ENCODE measurements at regions not wholly inside any gene's neighbourhood (a gene's known extent, or its start where the extent isn't known, plus 50 kb on each side); places are given as distances from the start of the nearest gene placed in this dataset.

DNA sequence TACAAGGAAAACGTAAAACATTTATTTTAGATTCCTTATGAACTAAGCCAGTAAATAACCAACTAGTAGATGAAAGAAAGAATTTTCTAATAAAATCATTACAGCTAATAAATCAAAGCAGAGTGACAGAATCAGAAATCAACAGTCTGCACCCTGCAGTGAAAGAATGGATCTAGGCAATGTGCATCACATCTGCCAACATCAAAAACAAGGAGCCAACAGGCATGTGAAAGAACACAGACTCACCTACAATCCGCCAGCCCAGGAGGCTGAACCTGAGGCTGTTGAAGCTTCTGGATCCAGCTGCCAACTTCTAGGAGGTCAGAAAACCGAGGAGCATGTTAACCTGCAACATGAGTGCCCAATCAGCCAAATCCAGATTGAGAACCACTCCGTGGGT is 196.3 kb downstream of the SETD4 start:
- DNase-seq (no peak), ATAC-seq (no peak)
- intact Hi-C loops (cut with DNase I): no loop called here
- 66% methylated on average over 3 of the region's 4 CpGs for WGBS (ENCODE audit: insufficient coverage, low coverage, low lambda C conversion rate, missing lambda C conversion rate)
- Histone ChIP-seq H3K27ac (no peak overlapping the region), H3K27me3 (no peaks in the 10 kb centered on the region), H3K4me1 (no peaks in the 10 kb centered on the region), H3K36me3 (no peaks in the 10 kb centered on the region), H3K4me3 (no peak overlapping the region), H3K9me3 (peaks cover 0 to 3% (median 0%) of the 10 kb centered on the region in 4 donors)
- TF ChIP-seq, protein P1, sequence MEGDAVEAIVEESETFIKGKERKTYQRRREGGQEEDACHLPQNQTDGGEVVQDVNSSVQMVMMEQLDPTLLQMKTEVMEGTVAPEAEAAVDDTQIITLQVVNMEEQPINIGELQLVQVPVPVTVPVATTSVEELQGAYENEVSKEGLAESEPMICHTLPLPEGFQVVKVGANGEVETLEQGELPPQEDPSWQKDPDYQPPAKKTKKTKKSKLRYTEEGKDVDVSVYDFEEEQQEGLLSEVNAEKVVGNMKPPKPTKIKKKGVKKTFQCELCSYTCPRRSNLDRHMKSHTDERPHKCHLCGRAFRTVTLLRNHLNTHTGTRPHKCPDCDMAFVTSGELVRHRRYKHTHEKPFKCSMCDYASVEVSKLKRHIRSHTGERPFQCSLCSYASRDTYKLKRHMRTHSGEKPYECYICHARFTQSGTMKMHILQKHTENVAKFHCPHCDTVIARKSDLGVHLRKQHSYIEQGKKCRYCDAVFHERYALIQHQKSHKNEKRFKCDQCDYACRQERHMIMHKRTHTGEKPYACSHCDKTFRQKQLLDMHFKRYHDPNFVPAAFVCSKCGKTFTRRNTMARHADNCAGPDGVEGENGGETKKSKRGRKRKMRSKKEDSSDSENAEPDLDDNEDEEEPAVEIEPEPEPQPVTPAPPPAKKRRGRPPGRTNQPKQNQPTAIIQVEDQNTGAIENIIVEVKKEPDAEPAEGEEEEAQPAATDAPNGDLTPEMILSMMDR (IDR thresholded peaks at IDR 0.05): no peak
- TF ChIP-seq POLR2A (IDR thresholded peaks at IDR 0.05): no peak

DNA sequence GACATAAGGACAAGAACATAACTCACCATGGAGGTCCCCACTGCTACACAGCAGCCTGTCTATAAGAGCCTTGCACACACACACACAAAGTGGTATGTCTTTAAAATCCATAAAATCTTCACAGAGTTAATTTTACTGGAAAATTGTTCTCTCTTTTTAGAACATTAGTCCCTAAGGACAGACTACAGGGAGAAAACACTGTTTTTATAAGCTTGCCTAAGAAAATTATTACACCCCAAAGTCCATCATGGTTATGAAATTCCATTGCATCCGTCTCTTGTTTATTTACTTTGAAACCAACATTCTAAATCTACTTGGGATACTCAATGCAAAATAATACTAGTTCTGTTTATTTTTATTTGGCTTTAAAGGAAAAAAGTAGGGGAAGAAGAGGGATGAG is 197.4 kb downstream of the SETD4 start:
- ATAC-seq: no peak
- Histone ChIP-seq H3K27me3 (no peaks in the 10 kb centered on the region), H3K27ac (no peak overlapping the region), H3K9me3 (no peaks in the 10 kb centered on the region), H3K36me3 (no peaks in the 10 kb centered on the region), H3K4me3 (no peak overlapping the region), H3K4me1 (no peaks in the 10 kb centered on the region)
- intact Hi-C loops (cut with DNase I): no loop called here
- 23% methylated on average over 1 of the region's 1 CpG for WGBS (ENCODE audit: insufficient coverage, low coverage, low lambda C conversion rate, missing lambda C conversion rate)
- DNase-seq: no peak
- TF ChIP-seq POLR2A (IDR thresholded peaks at IDR 0.05): no peak
- TF ChIP-seq, protein P1 (IDR thresholded peaks at IDR 0.05): no peak

DNA sequence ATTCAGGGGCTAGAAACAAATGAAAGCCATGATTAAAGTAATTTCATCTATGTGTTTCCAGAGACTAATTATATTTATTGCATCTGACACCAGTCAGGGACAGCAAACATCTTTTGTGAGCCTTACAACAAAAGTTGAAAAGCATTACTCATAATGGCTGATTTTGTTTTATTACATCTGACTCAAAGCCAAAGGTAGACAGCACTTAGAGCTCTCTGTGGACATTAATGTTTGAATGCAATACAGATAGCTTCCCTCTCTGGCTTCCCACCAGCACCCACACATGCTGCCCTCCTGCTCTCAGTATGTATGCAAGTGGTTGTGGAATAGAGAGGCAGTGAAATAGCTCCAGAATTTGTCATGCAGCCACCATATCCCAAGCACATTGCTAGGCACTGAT is 198.7 kb downstream of the SETD4 start:
- ATAC-seq: no peak

DNA sequence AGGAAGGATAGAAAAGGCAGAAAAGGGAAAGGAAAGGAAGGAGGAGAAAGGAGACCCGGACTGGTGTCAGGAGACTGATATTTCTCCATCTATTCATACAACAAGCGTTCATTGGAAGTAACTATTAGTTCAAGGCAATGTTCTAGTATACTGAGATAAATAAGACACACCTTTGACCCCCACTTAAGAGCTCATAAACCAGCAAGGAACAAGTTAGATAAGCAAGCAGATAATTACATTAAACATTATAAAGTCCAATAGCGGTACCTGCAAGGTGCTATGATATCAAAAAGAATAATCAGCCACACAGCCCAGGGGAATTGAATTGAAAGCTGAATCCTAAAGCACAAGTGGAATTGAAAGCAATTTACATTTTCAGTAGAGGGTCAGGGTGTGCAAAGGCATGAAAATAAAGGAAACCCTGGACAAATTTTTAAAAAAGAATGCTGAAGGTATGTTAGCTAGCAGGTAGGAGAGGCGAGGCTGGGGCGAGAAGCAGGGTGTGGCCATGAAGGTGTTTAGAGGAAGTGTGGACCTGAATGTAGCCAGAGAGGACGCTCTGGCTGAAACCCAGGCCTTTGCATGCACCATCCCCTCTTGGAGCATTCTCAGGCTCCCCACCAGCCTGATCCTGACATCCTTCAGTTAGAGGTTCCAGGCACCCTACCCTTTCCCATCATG is 200.0 kb downstream of the SETD4 start:
- no peaks in the 10 kb centered on the region for H3K27me3 ChIP-seq
- WGBS (ENCODE audit: insufficient coverage, low coverage, low lambda C conversion rate, missing lambda C conversion rate): 79% methylated on average over 5 of the region's 6 CpGs
- no peak for ATAC-seq
- intact Hi-C loops (cut with DNase I): no loop called here
- no peak overlapping the region for H3K27ac ChIP-seq
- no peak for DNase-seq
- no peaks in the 10 kb centered on the region for H3K4me1 ChIP-seq
- H3K4me3 ChIP-seq: no peak overlapping the region
- no peak for TF ChIP-seq POLR2A (IDR thresholded peaks at IDR 0.05)
- TF ChIP-seq, protein P1 (IDR thresholded peaks at IDR 0.05): no peak
- H3K36me3 ChIP-seq: no peaks in the 10 kb centered on the region
- no peaks in the 10 kb centered on the region for H3K9me3 ChIP-seq

More for the DNA sequence above, 198.7 kb downstream of the SETD4 start:
- TF ChIP-seq POLR2A (IDR thresholded peaks at IDR 0.05): no peak
- TF ChIP-seq, protein P1 (IDR thresholded peaks at IDR 0.05): no peak
- DNase-seq: no peak
- no peak overlapping the region for H3K27ac ChIP-seq
- H3K36me3 ChIP-seq: no peaks in the 10 kb centered on the region
- no peaks in the 10 kb centered on the region for H3K9me3 ChIP-seq
- H3K4me1 ChIP-seq: no peaks in the 10 kb centered on the region
- H3K4me3 ChIP-seq: no peak overlapping the region
- H3K27me3 ChIP-seq: no peaks in the 10 kb centered on the region
- intact Hi-C loops (cut with DNase I): no loop called here

- Histone ChIP-seq H3K4me1 (no peaks in the 10 kb centered on the region), H3K27me3 (no peaks in the 10 kb centered on the region), H3K36me3 (no peaks in the 10 kb centered on the region), H3K27ac (no peak overlapping the region), H3K4me3 (no peak overlapping the region), H3K9me3 (no peaks in the 10 kb centered on the region)
- intact Hi-C loops (cut with DNase I): no loop called here
- ATAC-seq: no peak
- 86% methylated on average over 1 of the region's 3 CpGs for WGBS (ENCODE audit: insufficient coverage, low coverage, low lambda C conversion rate, missing lambda C conversion rate)
- no peak for DNase-seq
- TF ChIP-seq, protein P1 (IDR thresholded peaks at IDR 0.05): no peak
- no peak for TF ChIP-seq POLR2A (IDR thresholded peaks at IDR 0.05)
Measured at GRCh38 chr21:35859677-35860076, 200.6 kb downstream of the SETD4 start.
